NCI-H1417 treated with DMSO at 0.1 percent for 48 hours (cell line): ENCODE measurements at regions not wholly inside any gene's neighbourhood (a gene's known extent, or its start where the extent isn't known, plus 50 kb on each side); places are given as distances from the start of the nearest gene placed in this dataset.
"Not testable (repeated sequence)": the region's sequence is repeated elsewhere in the genome, so short reads cannot be mapped to it uniquely, and the experiment has no call there.

Source experiments
- DNase-seq: peaks from one replicate; lab custom pipeline; 2025; lab: John Stamatoyannopoulos, UW

GRCh38 chr6:163739966-163740365 lies 325.4 kb downstream of the QKI start:
- no peak for DNase-seq

DNA sequence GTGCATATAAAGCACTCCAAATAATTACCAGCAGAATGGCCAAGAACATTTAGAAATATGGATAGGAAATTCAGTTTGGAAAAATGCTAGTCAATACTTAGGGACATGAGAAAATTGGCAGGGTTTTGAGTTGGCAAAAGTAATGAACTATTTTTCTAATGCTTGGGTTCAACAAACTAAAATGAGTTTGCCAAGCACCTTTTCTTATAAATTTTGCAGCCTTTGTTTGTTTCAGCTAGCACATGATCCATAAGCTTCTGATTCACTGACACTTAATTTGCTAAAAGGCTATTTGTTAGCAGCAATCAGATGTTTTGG lies 324.8 kb downstream of the QKI start:
- no peak for DNase-seq

GRCh38 chr6:163738725-163739407 lies 324.3 kb downstream of the QKI start:
- DNase-seq: no peak

- no peak for DNase-seq
Observed at GRCh38 chr6:163738304-163738703, 323.8 kb downstream of the QKI start.

- no peak for DNase-seq
Observed at GRCh38 chr6:163735076-163735475, 320.6 kb downstream of the QKI start.

- DNase-seq: no peak
Observed at GRCh38 chr6:163733061-163733460, 318.5 kb downstream of the QKI start.

- DNase-seq: no peak
Observed at GRCh38 chr6:163732479-163732878, 318.0 kb downstream of the QKI start.

DNA sequence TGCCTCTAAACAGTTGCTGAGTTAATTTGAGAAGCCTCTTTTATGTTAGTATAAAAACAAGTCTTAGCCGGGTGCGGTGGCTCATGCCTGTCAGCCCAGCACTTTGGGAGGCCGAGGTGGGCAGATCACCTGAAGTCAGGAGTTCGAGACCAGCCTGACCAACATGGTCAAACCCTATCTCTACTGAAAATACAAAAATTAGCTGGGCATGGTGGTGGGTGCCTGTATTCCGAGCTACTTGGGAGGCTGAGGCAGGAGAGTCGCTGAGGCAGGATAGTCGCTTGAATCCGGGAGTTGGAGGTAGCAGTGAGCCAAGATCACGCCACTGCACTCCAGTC lies 317.5 kb downstream of the QKI start:
- DNase-seq: not testable (repeated sequence)

- DNase-seq: no peak
Observed at GRCh38 chr6:163731215-163732013, 316.9 kb downstream of the QKI start.

GRCh38 chr6:163730246-163731210 lies 316.0 kb downstream of the QKI start:
- DNase-seq: no peak

GRCh38 chr6:163729127-163729872 lies 314.8 kb downstream of the QKI start:
- DNase-seq: no peak

GRCh38 chr6:163728442-163729126 lies 314.1 kb downstream of the QKI start:
- no peak for DNase-seq

DNA sequence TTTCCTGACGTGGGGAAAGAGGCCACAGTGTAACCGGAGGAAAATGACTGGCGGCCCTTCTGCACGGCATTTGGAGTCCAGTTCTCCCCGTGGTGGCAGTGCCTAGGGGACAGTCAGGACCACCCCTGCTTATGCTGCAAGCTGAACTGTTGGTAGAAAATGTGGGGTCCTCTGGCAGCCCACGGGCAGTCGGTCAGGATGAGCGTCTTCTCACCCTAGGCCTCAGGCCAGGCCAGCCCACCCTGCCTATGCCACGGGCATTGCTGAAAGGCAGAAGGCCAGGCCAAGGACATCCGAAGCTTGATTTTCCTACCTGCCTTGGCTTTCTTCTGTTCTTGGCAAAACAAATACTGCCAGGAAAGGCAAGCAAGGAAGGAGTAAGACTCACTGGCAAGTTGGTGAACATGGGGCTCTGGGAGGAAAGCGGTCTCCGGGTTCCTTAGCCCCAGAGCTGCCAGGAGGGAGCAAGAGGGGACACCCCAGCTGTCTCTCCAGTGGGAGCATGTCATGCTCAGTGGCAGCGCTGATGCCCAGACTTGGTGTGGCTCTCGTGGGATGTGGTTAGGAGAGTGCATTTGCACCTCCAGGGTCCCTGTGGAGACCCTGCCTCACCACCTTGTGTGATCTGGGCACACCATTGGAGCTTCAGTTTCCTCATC lies 311.6 kb downstream of the QKI start:
- no peak for DNase-seq

GRCh38 chr6:163725008-163725941 lies 310.8 kb downstream of the QKI start:
- DNase-seq: no peak

DNA sequence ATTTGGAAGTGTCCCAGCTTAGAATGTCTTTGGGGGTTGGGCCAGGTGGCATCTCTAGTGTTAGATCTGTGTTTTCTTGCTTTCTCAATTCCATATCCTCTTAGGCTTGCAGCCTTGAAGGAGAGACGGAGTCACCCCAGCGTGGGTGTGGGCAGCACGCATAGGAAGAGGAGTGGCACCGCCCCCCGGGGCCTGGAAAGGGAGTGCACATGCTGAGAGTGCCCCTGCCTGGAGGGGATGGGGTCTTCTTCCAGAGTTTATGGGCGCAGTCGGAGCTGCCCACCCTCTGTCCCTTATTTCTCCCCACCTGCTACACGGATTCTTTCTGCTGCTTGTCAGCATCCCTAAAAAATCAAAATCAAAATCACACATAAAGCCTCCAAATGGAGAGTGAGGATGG lies 309.7 kb downstream of the QKI start:
- no peak for DNase-seq

DNA sequence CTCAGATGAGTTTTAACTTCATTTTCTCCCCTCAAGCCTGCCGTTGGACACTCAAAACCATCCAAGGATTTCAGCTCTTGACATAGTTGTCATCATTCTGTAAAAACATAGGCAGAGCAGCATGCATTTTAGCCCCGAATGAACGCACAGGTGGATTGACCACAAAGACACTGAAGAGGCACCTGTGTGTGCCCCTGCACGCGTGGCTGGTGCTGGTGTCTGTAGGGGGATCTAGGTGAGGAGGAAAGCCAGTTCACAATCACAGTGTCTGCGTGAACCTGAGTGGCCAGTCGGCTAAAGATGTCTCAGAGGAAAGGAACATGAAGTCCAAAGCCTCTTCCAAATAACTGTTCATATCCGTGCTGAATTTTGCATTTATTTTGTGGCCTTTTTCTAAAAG lies 309.2 kb downstream of the QKI start:
- no peak for DNase-seq

DNA sequence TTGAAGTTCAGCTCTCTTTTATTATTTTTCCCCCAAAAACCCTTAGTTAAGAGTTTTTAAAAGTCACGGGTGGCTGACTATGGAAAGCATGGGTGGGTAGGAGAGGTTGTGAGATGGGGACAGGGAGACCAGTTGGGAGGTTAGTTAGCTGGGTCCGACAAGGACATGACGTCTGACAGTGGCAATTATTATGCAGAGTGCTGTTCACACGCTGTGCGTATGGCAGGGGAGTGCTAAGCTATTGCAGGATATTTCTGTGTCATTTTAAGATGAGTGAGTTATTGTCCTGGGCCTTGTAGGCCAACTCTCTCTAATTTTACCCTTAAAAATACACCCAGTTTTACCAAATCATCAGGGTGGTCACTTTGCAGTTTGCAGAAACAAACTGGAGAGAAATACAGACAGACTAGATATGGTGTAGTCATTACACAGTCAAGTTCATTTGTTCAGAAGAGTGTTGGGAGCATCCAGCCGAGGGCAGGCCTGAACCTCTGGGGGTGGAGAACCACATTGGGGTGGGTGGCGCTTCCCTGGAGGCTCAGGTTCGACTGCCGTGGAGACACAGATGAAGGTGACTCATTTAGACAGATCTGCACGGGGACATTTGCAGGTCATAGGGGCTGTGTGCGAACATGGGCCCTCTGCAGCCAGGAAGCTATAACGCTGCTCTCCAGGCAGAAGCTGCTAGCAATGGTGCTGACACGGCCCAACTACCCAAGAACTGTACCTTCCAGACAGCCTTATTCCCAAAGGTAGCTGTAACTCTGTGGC lies 307.6 kb downstream of the QKI start:
- DNase-seq: no peak

GRCh38 chr6:163721435-163721834 lies 306.9 kb downstream of the QKI start:
- no peak for DNase-seq
